Duodenal mucosa (tissue), 2 donors: ENCODE measurements at regions not wholly inside any gene's neighbourhood (a gene's known extent, or its start where the extent isn't known, plus 50 kb on each side); places are given as distances from the start of the nearest gene placed in this dataset.
"Not testable (repeated sequence)": the region's sequence is repeated elsewhere in the genome, so short reads cannot be mapped to it uniquely, and the experiment has no call there.

ENCODE experiments used
- H3K27ac ChIP-seq: one replicate; pipeline ENCODE4 v1.7.0; 2013; ENCODE audit warnings: low read depth, low read length
- H3K27me3 ChIP-seq, 2 donors: one replicate each; pipeline ENCODE4 v1.7.0; 2013; ENCODE audit warnings: low read length in 2 of 2, control low read depth in 1 of 2; ENCODE audit not compliant: insufficient read depth in 2 of 2, control insufficient read depth in 1 of 2
- H3K36me3 ChIP-seq, 2 donors: one replicate each; pipeline ENCODE4 v1.7.0; 2013; ENCODE audit warnings: low read length in 2 of 2, control low read depth in 1 of 2; ENCODE audit not compliant: insufficient read depth in 2 of 2, control insufficient read depth in 1 of 2
- H3K4me1 ChIP-seq, 2 donors: one replicate each; pipeline ENCODE4 v1.7.0; 2013; ENCODE audit warnings: low read length in 2 of 2, control low read depth in 1 of 2; ENCODE audit not compliant: insufficient read depth in 2 of 2, control insufficient read depth in 1 of 2
- H3K4me3 ChIP-seq, 2 donors: one replicate each; pipeline ENCODE4 v1.7.0; 2013; ENCODE audit warnings: low read length in 2 of 2, low read depth in 1 of 2
- H3K9ac ChIP-seq, 2 donors: one replicate each; pipeline ENCODE4 v1.7.0; 2013; ENCODE audit warnings: low read length in 2 of 2, low read depth in 1 of 2
- H3K9me3 ChIP-seq, 2 donors: one replicate each; pipeline ENCODE4 v1.7.0; 2013; ENCODE audit warnings: low read length in 2 of 2, control low read depth in 1 of 2; ENCODE audit not compliant: control insufficient read depth in 1 of 2

DNA sequence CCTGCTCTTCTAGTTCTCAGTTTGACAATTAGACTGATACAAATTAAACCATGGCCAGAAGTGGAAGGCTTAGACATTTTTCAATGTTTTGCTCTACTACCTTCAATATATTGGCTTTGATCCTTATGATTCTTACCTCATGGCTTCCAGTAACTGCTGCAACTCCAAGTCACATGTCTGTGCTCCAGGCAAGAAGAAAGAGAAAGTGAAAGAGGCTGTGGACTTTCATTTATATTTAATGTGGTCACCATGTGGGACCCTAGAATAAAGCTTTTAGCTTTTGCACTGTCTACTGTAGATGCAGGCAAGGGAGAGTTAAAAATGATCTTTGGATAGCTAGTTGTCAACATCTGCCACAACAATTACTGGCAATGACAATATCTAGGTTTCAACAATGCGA is 214.3 kb upstream of the PDE3A start:
- no peak overlapping the region for H3K4me3 ChIP-seq
- H3K27me3 ChIP-seq: no peaks in the 10 kb centered on the region
- no peak overlapping the region for H3K27ac ChIP-seq
- H3K4me1 ChIP-seq: no peaks in the 10 kb centered on the region
- H3K9me3 ChIP-seq: no peaks in the 10 kb centered on the region
- no peaks in the 10 kb centered on the region for H3K36me3 ChIP-seq
- H3K9ac ChIP-seq: no peak overlapping the region

DNA sequence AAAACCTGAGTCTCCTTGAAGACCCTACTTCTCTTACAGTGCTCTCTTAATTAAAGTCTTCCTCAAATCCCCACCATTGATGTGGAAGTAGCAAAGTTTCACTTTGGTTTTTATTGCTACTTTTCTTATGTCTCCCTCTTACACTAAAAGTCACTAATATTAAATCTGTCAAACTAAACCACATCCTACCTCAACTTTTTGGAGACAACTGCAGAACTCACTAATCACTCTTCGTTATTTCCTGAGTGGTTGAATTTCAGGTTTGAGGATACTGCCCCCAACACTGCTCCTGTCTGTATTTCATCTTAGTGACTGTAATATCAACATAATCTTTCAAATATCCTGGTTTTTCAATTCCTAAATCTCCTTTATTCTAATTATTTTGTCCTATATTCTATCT is 213.0 kb upstream of the PDE3A start:
- Histone ChIP-seq H3K9ac (no peak overlapping the region), H3K4me1 (no peaks in the 10 kb centered on the region), H3K36me3 (no peaks in the 10 kb centered on the region), H3K27ac (no peak overlapping the region), H3K27me3 (no peaks in the 10 kb centered on the region), H3K9me3 (no peaks in the 10 kb centered on the region), H3K4me3 (no peak overlapping the region)

DNA sequence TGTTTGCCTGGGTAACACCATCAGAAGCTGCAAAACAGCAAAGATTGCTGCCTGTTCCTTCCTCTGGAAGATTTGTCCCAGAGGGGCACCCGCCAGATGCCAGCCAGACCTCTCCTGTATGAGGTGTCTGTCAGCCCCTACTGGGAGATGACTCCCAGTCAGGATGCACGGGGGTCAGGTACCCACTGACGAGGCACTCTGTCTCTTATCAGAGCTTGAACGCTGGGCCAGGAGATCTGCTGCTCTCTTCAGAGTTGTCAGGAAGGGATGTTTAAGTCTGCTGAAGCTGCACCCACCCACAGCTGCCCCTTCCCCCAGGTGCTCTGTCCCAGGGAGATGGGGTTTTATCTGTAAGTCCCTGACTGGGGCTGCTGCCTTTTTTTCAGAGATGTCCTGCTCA is 207.4 kb upstream of the PDE3A start:
- not testable (repeated sequence) for H3K27me3 ChIP-seq, H3K27ac ChIP-seq, H3K36me3 ChIP-seq, H3K4me1 ChIP-seq, H3K9me3 ChIP-seq, H3K9ac ChIP-seq, H3K4me3 ChIP-seq

DNA sequence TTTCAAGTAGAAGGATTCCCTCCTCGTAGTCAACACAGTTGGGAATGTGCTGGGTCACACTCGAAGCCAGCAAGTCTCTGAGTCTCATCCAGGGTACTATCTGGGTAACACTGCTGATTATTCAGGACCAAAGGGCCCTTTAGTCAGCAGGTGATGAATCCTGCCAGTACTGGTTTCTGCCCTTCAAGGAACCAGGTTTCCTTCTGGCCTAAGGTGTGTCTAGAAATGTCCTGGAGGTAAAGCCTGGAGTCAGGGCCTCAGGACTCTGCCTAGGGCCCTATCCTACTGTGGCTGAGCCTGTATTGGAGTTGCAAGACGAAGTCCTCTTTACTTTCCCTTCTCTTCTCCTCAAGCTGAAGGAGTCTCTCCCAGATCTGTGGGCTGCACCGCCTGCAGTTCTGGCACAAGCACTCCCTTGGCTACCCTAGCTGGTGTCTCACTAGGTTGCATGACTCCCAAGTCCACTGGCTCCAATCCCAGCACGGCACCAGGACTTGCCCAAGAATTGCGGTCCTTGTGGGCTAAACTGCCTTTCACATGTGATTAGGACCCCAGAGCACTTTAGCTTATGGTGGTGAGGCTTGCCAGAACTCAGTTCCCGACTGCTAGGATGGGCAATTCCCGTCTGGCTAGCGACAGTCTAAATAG is 193.7 kb upstream of the PDE3A start:
- Histone ChIP-seq H3K9ac (no peak overlapping the region), H3K4me3 (no peak overlapping the region), H3K27ac (no peak overlapping the region), H3K4me1 (peaks cover 0 to 6% of the 10 kb centered on the region in 2 donors), H3K27me3 (no peaks in the 10 kb centered on the region), H3K36me3 (no peaks in the 10 kb centered on the region), H3K9me3 (no peaks in the 10 kb centered on the region)

DNA sequence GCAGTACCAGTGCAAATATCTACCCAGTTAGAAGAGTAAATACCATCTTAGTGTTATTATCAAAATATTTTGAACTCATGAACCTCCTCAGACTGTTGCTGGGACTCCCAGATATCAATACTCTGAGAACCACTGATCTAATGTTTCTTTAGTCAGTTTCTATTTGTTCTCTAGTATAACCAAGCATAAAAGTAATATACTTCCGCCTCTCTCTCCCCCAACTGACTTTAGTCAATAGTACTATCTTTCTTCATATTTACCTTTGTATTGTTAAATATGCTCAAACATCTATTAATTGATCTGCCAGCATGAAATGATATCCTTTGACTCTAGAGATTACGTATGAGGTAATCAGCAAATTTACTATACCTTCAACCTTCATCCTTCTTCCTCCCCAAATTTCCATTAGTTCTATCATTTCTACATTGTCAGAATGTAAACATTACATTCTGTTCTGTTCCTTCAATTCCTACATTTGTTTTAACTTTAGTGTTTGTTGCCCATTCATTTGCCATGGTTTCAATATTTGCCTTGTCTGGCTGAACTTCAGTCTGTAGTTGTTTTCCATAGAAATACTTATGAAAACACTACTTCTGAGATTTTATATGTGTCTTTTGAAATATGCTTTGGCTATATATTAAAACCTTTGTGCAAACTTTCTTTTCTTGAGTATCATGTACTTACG is 192.5 kb upstream of the PDE3A start:
- H3K9ac ChIP-seq: no peak overlapping the region
- peaks cover 0 to 6% of the 10 kb centered on the region in 2 donors for H3K4me1 ChIP-seq
- H3K4me3 ChIP-seq: no peak overlapping the region
- no peaks in the 10 kb centered on the region for H3K36me3 ChIP-seq
- H3K9me3 ChIP-seq: no peaks in the 10 kb centered on the region
- H3K27me3 ChIP-seq: no peaks in the 10 kb centered on the region
- no peak overlapping the region for H3K27ac ChIP-seq

GRCh38 chr12:20181416-20182180 is 186.7 kb upstream of the PDE3A start:
- Histone ChIP-seq H3K9ac (no peak overlapping the region), H3K9me3 (no peaks in the 10 kb centered on the region), H3K36me3 (no peaks in the 10 kb centered on the region), H3K4me1 (no peaks in the 10 kb centered on the region), H3K27ac (no peak overlapping the region), H3K27me3 (no peaks in the 10 kb centered on the region), H3K4me3 (no peak overlapping the region)

DNA sequence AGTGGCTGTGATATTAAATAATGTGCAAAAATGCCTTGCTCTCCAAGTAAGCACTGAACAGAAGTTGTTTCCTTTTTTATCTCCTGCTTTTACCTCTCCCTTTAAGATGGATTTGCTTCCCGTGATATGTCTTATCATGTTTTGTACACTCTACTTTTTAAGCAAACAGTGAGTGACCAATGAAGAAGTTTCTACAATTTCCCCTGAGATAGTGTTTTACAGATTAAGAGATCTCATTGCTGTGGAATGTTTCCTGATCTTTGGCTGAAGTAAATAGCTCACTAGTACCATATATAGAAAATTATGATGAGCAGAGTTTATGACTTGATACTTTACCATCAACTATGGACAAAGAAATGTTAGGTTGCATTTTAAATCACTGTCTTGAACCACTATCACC is 184.8 kb upstream of the PDE3A start:
- Histone ChIP-seq H3K9me3 (no peaks in the 10 kb centered on the region), H3K9ac (no peak overlapping the region), H3K4me3 (no peak overlapping the region), H3K36me3 (no peaks in the 10 kb centered on the region), H3K27ac (no peak overlapping the region), H3K4me1 (no peaks in the 10 kb centered on the region), H3K27me3 (no peaks in the 10 kb centered on the region)

DNA sequence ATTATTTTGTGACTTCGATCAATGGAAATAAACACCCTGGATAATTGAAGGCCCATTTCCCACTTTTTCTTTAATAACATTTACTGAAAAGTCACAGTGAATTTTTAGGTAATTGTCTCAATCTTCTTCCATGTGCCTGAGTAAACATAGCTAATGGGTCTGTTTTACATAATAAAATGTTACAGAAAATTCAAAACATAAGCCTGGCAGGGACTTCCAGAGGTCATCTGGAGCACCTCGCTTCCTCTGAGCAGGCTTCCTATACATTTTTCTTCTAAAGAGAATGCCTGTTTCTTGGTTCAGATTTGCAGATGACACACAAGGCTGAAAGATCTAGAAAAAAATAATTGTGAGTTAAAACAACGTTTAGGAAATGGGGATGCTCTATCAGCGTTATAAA is 183.8 kb upstream of the PDE3A start:
- no peak overlapping the region for H3K9ac ChIP-seq
- no peaks in the 10 kb centered on the region for H3K27me3 ChIP-seq
- H3K27ac ChIP-seq: no peak overlapping the region
- H3K9me3 ChIP-seq: no peaks in the 10 kb centered on the region
- no peak overlapping the region for H3K4me3 ChIP-seq
- H3K36me3 ChIP-seq: no peaks in the 10 kb centered on the region
- H3K4me1 ChIP-seq: peaks cover 0 to 6% of the 10 kb centered on the region in 2 donors

GRCh38 chr12:20187456-20187855 is 180.9 kb upstream of the PDE3A start:
- no peak overlapping the region for H3K9ac ChIP-seq
- H3K27ac ChIP-seq: no peak overlapping the region
- peaks cover 0 to 6% of the 10 kb centered on the region in 2 donors for H3K4me1 ChIP-seq
- no peaks in the 10 kb centered on the region for H3K36me3 ChIP-seq
- H3K9me3 ChIP-seq: no peaks in the 10 kb centered on the region
- no peaks in the 10 kb centered on the region for H3K27me3 ChIP-seq
- H3K4me3 ChIP-seq: no peak overlapping the region

- H3K4me3 ChIP-seq: no peak overlapping the region
- no peak overlapping the region for H3K27ac ChIP-seq
- no peak overlapping the region for H3K9ac ChIP-seq
- no peaks in the 10 kb centered on the region for H3K27me3 ChIP-seq
- no peaks in the 10 kb centered on the region for H3K9me3 ChIP-seq
- no peaks in the 10 kb centered on the region for H3K36me3 ChIP-seq
- peaks cover 0 to 6% of the 10 kb centered on the region in 2 donors for H3K4me1 ChIP-seq
Observed at GRCh38 chr12:20188930-20189653, 179.2 kb upstream of the PDE3A start.
